Astrocyte (in vitro differentiated cells and primary cell): ENCODE measurements at regions not wholly inside any gene's neighbourhood (a gene's known extent, or its start where the extent isn't known, plus 50 kb on each side); places are given as distances from the start of the nearest gene placed in this dataset.

ENCODE experiments used
- DNase-seq: peaks from one replicate; pipeline ENCODE4 v3.0.0-alpha.2; 2010; ENCODE audit warnings: low read depth
- FAIRE-seq: peaks from 2 replicates; lab custom pipeline; 2011; peaks lifted over from hg19 to GRCh38; lab: Jason Lieb, UNC
- H2AFZ ChIP-seq: 2 replicates; pipeline ENCODE4 v1.6.0; 2012; ENCODE audit warnings: low read depth, low read length, inconsistent platforms
- H3K27ac ChIP-seq: 2 replicates; pipeline ENCODE4 v1.5.1; 2011; ENCODE audit warnings: low read depth, low read length, inconsistent platforms
- H3K27me3 ChIP-seq: 2 replicates; pipeline ENCODE4 v1.6.0; 2011; ENCODE audit warnings: low read length, inconsistent platforms; ENCODE audit not compliant: insufficient read depth
- H3K36me3 ChIP-seq: 2 replicates; pipeline ENCODE4 v1.5.1; 2011; ENCODE audit warnings: low read length, inconsistent platforms; ENCODE audit not compliant: insufficient read depth
- H3K4me1 ChIP-seq: 2 replicates; pipeline ENCODE4 v1.5.1; 2011; ENCODE audit warnings: low read length, inconsistent platforms; ENCODE audit not compliant: insufficient read depth
- H3K4me2 ChIP-seq: 2 replicates; pipeline ENCODE4 v1.6.0; 2012; ENCODE audit warnings: low read length, inconsistent platforms
- H3K4me3 ChIP-seq: 2 replicates; pipeline ENCODE4 v1.5.1; 2011; ENCODE audit warnings: low read depth, mild to moderate bottlenecking, low read length, inconsistent platforms; ENCODE audit not compliant: insufficient read depth
- H3K79me2 ChIP-seq: 2 replicates; pipeline ENCODE4 v1.6.0; 2012; ENCODE audit warnings: mild to moderate bottlenecking, low read length, inconsistent platforms; ENCODE audit not compliant: insufficient read depth
- H3K9ac ChIP-seq: 2 replicates; pipeline ENCODE4 v1.6.0; 2012; ENCODE audit warnings: mild to moderate bottlenecking, low read length, inconsistent platforms
- H3K9me3 ChIP-seq: 2 replicates; pipeline ENCODE4 v1.5.1; 2012; ENCODE audit warnings: low read depth, mild to moderate bottlenecking, low read length, inconsistent platforms; ENCODE audit not compliant: insufficient read depth
- H4K20me1 ChIP-seq: 2 replicates; pipeline ENCODE4 v1.6.0; 2012; ENCODE audit warnings: low read length, inconsistent platforms; ENCODE audit not compliant: insufficient read depth
- H3K27ac Mint-ChIP-seq: one replicate; pipeline ENCODE4 v1.8.0; 2021; ENCODE audit warnings: mild to moderate bottlenecking, mixed read lengths; ENCODE audit not compliant: unreplicated experiment
- H3K27me3 Mint-ChIP-seq: one replicate; pipeline ENCODE4 v1.8.0; 2021; ENCODE audit warnings: low read depth, mixed read lengths; ENCODE audit not compliant: unreplicated experiment
- H3K36me3 Mint-ChIP-seq: one replicate; pipeline ENCODE4 v1.8.0; 2021; ENCODE audit warnings: low read depth, mixed read lengths; ENCODE audit not compliant: unreplicated experiment
- H3K4me1 Mint-ChIP-seq: one replicate; pipeline ENCODE4 v1.8.0; 2021; ENCODE audit warnings: low read depth, mixed read lengths; ENCODE audit not compliant: unreplicated experiment
- H3K4me3 Mint-ChIP-seq: one replicate; pipeline ENCODE4 v1.8.0; 2021; ENCODE audit warnings: mild to moderate bottlenecking, moderate library complexity, mixed read lengths; ENCODE audit not compliant: unreplicated experiment
- H3K9me3 Mint-ChIP-seq: one replicate; pipeline ENCODE4 v1.8.0; 2021; ENCODE audit warnings: mild to moderate bottlenecking, mixed read lengths; ENCODE audit not compliant: unreplicated experiment
- CTCF ChIP-seq: IDR thresholded peaks from 2 replicates; pipeline ENCODE4 v1.5.1; 2011; ENCODE audit warnings: low read depth, mild to moderate bottlenecking, inconsistent platforms, low read length, moderate library complexity; ENCODE audit not compliant: insufficient read depth
- EZH2 ChIP-seq: IDR thresholded peaks from 2 replicates; pipeline ENCODE4 v1.6.1; 2012; ENCODE audit warnings: mild to moderate bottlenecking, low read length, inconsistent platforms; ENCODE audit not compliant: insufficient read depth

- Mint-ChIP-seq H3K36me3 (no peaks in the 10 kb centered on the region), H3K4me1 (no peaks in the 10 kb centered on the region), H3K4me3 (no peak overlapping the region), H3K9me3 (peaks cover 7% of the 10 kb centered on the region), H3K27me3 (no peaks in the 10 kb centered on the region), H3K27ac (no peak overlapping the region)
- TF ChIP-seq CTCF: no peak
- TF ChIP-seq EZH2: no peak
- no peak overlapping the region for H3K9ac ChIP-seq
- H4K20me1 ChIP-seq: no peaks in the 10 kb centered on the region
- no peaks in the 10 kb centered on the region for H3K79me2 ChIP-seq
- FAIRE-seq (no peak), DNase-seq (no peak)
- no peak overlapping the region for H3K27ac ChIP-seq
- no peak overlapping the region for H3K4me3 ChIP-seq
- H3K4me1 ChIP-seq: no peaks in the 10 kb centered on the region
- H2AFZ ChIP-seq: no peak overlapping the region
- H3K4me2 ChIP-seq: no peak overlapping the region
- H3K36me3 ChIP-seq: no peaks in the 10 kb centered on the region
- no peaks in the 10 kb centered on the region for H3K27me3 ChIP-seq
- no peaks in the 10 kb centered on the region for H3K9me3 ChIP-seq
Observed at GRCh38 chr12:97659117-97659880, 196.7 kb downstream of the RMST start.

- Mint-ChIP-seq H3K9me3 (peaks cover 8% of the 10 kb centered on the region), H3K27me3 (no peaks in the 10 kb centered on the region), H3K27ac (no peak overlapping the region), H3K4me1 (no peaks in the 10 kb centered on the region), H3K36me3 (no peaks in the 10 kb centered on the region), H3K4me3 (no peak overlapping the region)
- Histone ChIP-seq H3K79me2 (no peaks in the 10 kb centered on the region), H3K9ac (no peak overlapping the region), H3K27me3 (no peaks in the 10 kb centered on the region), H3K4me2 (no peak overlapping the region), H3K4me3 (no peak overlapping the region), H3K36me3 (no peaks in the 10 kb centered on the region), H2AFZ (no peak overlapping the region), H3K27ac (no peak overlapping the region), H4K20me1 (no peaks in the 10 kb centered on the region), H3K9me3 (no peaks in the 10 kb centered on the region), H3K4me1 (no peaks in the 10 kb centered on the region)
- TF ChIP-seq EZH2: no peak
- TF ChIP-seq CTCF: no peak
- FAIRE-seq (no peak), DNase-seq (no peak)
Observed at GRCh38 chr12:97666263-97666662, 203.7 kb downstream of the RMST start.

GRCh38 chr12:97672870-97673269 lies 210.3 kb downstream of the RMST start:
- Mint-ChIP-seq H3K4me3 (no peak overlapping the region), H3K36me3 (no peaks in the 10 kb centered on the region), H3K27ac (no peak overlapping the region), H3K4me1 (no peaks in the 10 kb centered on the region), H3K9me3 (peaks cover 3% of the 10 kb centered on the region), H3K27me3 (no peaks in the 10 kb centered on the region)
- no peak for TF ChIP-seq EZH2
- no peak for TF ChIP-seq CTCF
- no peaks in the 10 kb centered on the region for H3K79me2 ChIP-seq
- no peak overlapping the region for H3K27ac ChIP-seq
- FAIRE-seq (no peak), DNase-seq (no peak)
- no peak overlapping the region for H3K9ac ChIP-seq
- no peaks in the 10 kb centered on the region for H3K27me3 ChIP-seq
- H3K36me3 ChIP-seq: no peaks in the 10 kb centered on the region
- H3K4me1 ChIP-seq: no peaks in the 10 kb centered on the region
- H3K4me2 ChIP-seq: no peak overlapping the region
- H3K4me3 ChIP-seq: no peak overlapping the region
- H2AFZ ChIP-seq: no peak overlapping the region
- H4K20me1 ChIP-seq: no peaks in the 10 kb centered on the region
- H3K9me3 ChIP-seq: no peaks in the 10 kb centered on the region
